GM18498 (cell line): ENCODE measurements at regions not wholly inside any gene's neighbourhood (a gene's known extent, or its start where the extent isn't known, plus 50 kb on each side); places are given as distances from the start of the nearest gene placed in this dataset.
"Not testable (repeated sequence)": the region's sequence is repeated elsewhere in the genome, so short reads cannot be mapped to it uniquely, and the experiment has no call there.

Source experiments
- ATAC-seq: cut with Tn5 transposase; IDR thresholded peaks from one replicate; pipeline ENCODE4 v1.9.1; 2021; ENCODE audit warnings: mild to moderate bottlenecking, moderate library complexity; ENCODE audit not compliant: unreplicated experiment

DNA sequence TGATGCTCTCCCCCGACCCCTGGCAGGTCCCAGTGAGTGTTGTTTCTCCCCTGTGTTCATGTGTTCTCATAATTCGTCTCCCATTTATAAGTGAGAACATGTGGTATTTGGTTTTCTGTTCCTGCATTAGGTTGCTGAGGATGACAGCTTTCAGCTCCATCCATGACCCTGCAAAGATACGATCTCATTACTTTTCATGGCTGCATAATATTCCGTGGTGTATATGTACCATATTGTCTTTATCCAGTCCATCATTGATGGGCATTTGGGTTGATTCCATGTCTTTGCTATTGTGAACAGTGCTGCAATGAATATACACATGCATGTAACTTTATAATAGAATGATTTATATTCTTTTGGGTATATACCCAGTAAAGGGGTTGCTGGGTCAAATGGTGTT is 321.5 kb downstream of the EMP1 start:
- ATAC-seq, result not testable (repeated sequence)

DNA sequence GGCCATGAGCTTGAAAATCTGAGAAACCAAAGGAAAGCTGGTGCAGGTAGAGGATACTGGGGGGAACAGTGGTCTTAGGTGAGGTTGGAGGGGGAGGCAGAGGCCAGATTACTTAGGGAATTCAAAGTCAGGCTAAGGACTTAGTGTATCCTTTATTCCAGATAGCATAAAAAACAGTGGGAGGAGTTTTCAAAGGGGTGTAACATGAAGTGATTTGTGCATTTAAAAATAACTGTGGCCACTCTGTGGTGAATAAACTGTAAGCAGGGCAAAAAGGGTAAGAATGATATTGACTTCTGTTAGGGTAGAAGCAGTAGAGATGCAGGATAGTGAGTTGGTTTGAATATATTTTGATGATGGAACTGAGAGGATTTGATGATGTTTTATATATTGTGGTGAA is 313.2 kb downstream of the EMP1 start:
- ATAC-seq, result no peak

DNA sequence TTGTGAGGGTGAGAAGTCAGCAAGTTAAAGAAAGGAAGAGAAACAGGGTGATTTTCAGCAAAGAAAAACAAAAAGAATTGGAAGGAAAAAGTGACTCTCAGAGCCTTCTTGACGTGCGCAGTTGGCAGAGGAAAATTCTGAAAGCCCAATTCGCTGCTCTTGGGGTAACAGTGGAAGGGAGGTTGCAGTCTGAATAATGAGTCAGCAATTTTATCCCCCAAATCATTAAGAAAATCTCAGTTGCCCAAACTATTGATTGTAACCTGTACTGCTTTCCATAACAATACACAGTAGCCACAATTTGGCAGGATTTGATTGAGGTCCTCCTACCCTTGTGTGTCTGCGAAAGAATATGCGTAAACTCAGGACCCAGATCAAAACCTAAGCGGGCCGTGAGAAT is 309.1 kb downstream of the EMP1 start:
- no peak for ATAC-seq

DNA sequence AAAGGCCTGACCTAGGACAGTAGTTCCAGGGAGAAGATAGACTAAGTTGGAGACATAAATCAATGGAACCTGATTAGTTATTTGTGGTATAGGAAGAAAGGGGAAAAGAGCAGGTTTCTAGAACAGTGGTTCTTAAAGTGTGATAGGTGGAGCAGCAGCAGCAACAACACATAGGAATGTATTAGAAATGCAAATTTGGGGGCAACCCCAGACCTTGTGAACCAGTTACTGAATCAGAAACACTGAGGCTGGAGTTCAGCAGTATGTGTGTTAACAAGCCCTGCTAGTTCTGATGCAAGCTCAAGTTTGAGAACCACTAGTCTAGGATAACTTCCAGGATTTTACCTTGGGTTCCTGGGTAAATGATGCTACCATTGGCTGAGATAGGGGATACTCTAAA is 308.7 kb downstream of the EMP1 start:
- no peak for ATAC-seq

DNA sequence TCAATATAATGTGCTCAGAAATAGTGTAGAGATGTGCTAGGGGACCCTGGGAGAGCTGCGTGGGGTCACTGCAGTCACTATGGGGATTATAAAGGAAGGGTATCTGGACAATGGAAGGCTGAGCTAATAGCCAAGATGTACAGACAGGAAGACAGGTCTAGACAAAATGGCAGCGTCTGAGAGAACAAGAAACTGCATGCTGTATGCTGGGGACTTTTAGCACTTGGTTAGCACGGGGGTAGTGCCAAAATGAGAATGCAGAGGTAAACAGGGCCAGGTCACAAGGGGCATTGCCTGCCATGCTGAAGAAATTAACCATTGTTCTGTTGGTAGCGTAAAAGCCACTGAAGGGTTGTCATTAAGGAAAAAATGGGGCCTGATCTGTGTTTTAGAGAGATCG is 308.2 kb downstream of the EMP1 start:
- ATAC-seq, result no peak

DNA sequence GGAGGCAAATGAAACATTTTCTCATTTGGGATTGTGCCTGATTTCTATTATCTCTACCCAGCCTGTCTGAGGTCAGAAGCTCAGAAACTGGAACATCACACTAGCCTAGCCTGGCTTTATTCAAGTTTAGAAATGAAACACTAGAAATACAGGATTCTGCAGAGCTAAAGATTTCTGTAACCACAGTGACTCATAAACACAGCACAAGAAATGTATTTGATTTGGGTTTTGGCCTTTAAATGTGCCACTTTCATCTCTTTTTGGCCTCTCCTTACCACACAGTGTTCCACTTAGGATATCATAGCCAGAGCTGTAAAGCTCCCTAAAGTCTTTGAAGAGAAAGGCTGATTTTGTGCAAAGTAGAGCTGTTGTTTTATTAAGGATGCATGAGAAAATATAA is 307.5 kb downstream of the EMP1 start:
- no peak for ATAC-seq

DNA sequence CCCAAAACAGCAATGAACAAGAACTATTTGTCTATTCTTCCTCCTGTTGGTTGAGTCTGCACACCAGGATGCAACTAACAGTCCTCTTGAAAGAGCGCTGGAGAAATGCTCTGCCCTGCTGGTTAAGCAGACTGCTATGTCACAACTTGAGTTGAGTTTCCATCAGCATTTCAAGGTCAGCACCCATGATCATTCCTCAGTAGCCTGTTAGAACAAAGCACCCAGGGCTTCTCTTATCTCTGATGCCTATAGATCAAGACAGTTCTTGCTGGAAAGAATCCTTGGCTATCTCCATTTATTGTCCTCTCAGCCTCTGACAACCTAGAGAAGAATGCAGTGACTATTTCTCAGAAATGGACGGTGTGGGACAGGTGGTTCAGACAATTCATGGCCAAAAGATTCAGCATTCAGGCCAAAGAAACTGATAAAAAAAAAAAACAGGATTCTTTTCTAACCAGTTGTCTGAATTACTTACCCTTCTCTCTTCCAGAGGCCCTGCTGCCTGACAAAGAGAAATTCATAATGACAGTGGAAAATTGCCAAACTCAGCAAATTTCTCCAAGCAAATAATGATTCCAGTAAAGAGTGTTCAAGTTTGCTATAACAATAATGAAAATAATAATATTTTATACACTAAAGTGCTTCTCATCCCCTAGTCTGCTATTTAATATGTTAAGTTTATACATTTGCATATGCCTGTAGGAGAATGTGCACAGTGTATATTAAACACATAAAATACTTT is 306.7 kb downstream of the EMP1 start:
- no peak for ATAC-seq

DNA sequence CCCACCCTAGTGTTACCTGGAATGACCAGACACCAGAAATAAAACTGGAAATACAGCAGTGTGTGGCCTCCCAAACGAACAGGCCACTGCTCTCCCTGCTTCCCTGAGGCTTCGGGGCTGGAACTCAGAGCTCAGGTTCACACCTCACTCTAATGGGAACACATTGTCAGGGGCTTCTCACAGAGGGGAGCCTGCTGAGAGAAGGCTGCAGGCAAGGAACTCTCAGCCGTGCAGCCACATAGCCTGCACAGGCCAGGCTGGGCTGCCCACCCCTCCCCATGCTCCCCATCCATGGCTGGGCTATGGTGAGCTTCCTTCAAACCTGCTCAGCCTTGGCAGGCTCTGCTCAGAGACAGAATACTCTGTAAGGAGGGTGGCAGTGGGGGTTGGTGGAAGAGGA is 302.5 kb downstream of the EMP1 start:
- no peak for ATAC-seq

DNA sequence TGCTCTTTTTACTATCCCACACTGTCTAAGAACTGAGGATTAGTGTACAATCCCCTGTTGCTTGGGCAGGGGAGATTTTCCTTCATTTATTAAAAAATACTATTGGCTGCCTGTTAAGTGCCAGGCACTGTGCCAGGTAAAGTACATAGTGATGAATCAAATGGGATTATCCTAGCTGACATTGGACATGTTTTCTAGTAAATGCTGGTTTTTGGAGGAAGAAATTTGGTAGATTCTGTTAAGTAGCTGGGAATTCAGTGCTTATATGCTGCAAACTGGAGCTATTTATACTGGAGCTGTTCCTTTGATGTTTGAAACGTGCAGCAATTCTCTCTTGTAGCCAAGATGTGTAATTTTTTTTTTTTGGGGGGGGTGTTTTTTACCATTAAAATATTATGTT is 299.6 kb downstream of the EMP1 start:
- no peak for ATAC-seq

DNA sequence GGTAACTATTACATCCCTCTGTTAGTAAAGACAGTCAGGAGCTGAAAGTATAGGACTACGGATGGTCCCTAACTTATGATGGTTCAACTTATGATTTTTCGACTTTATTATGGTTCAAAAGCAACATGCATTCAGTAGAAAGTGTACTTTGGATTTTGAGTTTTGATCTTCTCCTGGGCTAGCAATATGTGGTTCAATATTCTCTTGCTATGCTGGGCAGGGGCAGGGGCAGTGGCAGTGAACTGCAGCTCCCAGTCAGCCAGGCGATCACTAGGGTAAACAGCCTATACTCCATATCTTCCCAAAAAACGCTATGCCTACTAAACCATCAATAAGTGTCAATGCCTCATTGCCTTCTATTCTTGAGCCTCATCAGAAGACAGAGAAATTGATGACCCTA is 292.7 kb downstream of the EMP1 start:
- no peak for ATAC-seq

DNA sequence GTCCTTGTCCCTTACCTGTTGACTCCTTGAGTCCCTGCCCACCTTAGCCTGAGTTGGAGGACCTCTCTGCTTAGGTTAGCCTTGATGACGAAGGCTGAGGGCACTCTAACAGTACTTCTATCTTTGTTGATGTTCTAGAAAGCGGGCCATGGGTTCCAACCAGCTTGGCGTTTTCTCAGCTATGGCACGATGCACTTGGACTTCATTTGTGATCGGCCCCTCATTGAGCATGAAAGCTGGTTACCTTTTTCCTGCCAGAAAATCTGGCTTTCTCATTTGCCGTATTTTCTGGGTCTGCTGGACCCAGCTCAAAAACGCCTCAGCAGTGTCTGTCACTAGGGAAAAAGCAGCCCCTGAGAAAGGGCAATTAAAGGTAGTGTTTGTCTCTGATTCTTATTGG is 290.8 kb downstream of the EMP1 start:
- no peak for ATAC-seq

DNA sequence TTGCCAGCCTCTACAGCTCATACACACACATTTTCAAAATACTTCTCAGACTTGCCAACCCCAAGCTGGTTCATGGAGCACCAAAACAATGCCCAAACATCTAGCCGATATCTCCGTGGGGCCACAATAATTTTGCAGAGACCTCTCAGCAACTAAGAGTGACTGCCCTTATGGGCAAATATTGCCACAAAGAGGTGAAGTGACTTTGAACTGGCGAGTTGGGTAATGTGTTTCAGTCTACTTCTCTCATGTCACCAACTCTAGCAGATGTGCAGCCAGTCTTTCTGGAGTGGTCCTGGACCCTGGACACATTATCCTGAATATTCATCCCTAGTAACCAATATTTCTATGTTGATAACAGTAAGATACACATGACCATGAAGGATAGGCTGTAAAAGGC is 290.3 kb downstream of the EMP1 start:
- no peak for ATAC-seq

DNA sequence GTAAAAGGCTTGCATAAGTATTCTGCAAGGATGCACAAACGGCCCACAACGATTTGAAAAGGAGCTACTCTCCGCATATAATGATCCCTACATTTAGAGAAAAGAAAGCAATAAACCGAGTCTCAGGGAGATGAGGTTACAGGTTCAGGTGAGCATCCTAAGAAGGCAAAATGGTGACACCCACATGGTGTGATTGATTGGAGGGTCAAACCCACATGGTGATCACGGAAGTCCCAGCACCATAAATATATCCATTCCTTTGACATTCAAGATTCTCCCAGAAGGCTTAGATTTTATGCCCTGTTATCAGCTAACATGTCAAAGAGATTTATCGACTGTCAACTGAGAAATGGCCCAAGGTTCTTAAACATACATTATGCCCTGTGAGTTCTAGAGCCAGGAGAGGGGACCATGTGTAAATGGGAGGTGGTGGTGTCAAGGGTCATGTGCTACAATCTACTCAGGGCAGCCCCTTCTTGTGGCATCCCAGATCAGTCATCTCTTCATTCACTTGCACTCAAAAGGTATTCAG is 282.2 kb downstream of the EMP1 start:
- ATAC-seq, result no peak

DNA sequence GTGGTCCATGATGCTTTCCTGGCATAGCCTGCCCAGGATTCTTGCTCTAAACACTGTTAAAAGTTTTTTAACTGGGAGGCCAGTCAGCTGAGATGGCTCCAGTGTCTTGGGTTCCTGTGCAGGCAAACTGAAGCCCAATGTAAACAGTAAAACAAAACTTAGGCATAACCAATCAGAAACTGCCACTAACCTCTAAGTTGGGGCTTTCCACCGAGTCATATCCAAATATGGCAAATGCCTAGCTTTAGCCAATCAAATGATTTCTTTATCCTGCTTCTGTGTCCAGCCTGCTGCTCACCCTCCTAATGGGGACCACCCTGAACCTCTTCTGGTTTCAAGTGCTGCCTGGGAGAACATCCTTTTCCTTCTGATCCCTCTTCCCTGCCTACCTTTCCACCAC is 277.9 kb downstream of the EMP1 start:
- ATAC-seq, result no peak

DNA sequence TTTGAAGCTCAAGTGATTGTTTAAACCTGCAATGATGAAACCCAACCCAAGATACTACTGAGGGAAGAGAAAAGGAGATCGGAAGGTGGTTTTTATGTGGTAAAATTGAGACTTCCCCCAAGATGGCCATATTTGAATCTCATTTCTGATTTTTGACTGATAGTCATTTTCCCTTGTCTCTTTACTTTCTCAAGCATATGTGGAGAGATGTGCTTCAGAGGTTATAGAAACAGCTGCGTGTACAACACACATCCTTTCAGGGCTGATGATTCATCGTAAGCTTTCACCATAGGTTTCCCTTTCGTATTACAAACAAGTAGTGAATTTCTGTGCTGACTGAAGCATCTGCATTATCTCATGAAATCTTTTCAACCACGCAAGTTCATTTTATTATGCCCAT is 276.2 kb downstream of the EMP1 start:
- ATAC-seq, result peak; percentile 98

DNA sequence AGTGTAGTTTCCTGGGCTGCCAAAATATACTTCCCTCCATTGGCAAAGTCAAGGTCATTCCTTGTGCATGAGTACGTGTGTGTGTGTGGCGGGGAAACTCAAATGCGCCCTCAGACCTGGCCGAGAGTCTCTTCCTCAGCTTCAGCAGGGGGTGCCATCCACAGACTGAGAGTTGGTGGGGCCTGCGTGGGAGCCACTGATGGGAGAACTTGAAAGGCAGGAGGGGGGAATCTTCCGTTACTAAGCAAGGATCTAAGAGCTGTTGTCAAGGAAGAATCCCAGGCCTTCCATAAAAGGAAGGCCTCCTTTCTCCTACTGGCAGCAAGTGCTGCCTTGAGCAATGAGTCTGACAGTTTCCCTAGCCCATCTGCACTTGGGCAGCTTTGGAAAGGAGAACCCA is 274.9 kb downstream of the EMP1 start:
- no peak for ATAC-seq

DNA sequence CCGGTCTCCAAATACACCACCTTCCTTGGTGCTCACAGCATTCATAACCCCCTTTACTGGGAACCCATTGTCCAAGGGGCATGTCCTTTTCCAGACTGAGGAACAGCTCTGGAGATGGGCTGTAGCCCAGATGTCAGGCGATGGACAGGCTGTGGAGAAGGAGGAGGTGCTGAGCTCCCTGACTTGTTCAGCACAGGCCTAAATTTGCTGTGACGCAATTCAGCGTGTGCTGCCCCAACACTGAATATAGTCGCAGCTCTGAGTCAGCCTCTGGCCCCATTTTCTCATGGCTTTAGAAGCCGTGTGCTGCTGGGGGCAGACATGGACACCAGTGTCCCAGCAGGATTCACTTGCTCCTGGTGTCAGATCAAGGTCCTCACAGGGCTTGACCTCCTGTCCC is 269.1 kb downstream of the EMP1 start:
- ATAC-seq, result no peak

DNA sequence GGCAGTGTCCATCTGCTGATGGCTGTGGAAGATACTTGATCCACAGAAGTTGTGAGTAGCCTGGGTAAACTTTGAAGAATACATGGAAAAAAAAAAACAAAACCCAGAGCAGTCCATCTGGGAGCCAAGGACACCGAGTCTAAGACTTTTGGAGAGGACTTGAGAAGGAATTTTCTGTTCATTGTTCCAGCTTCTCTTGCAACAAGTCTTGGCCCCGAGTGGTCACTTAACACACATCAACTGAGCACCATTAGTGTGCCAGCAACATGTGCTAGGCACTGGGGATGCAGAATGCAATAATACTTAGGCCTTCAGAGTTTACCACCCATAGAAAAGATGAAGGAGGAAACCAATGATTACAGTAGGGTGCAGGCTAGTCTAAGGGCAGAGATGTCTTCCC is 266.7 kb downstream of the EMP1 start:
- no peak for ATAC-seq

DNA sequence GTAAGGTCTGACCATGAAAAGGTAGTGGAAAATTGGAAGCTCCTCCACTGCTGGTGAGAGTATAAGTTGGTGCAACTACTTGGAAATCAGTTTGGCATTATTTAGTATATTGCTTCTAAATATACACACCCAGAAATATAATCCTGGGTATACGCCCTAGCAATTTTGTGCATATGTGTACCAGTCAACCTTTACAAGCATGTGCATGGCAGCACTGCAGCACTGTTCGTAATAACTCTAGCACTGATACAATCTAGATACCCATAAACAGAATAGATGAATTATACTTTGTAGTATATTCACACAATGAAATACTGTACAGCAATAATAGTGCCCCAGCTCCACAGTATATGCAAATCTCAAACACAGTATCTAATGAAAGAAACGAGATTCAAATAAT is 265.9 kb downstream of the EMP1 start:
- no peak for ATAC-seq

DNA sequence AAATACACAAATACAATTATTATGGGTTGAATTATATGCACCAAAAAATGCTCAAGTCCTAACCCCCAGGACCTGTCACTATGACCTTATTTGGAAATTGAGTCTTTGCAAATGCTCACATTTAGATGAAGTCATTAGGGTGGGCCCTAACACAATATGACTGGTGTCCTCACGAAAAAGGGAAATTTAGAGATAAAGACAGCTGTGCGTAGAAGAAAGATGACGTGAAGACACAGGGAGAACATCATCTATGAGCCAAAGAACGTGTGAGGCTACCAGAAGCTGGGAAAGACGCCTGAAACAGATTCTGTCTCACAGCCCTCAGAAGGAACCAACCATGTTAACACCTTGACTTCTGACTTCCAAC is 259.2 kb downstream of the EMP1 start:
- no peak for ATAC-seq

DNA sequence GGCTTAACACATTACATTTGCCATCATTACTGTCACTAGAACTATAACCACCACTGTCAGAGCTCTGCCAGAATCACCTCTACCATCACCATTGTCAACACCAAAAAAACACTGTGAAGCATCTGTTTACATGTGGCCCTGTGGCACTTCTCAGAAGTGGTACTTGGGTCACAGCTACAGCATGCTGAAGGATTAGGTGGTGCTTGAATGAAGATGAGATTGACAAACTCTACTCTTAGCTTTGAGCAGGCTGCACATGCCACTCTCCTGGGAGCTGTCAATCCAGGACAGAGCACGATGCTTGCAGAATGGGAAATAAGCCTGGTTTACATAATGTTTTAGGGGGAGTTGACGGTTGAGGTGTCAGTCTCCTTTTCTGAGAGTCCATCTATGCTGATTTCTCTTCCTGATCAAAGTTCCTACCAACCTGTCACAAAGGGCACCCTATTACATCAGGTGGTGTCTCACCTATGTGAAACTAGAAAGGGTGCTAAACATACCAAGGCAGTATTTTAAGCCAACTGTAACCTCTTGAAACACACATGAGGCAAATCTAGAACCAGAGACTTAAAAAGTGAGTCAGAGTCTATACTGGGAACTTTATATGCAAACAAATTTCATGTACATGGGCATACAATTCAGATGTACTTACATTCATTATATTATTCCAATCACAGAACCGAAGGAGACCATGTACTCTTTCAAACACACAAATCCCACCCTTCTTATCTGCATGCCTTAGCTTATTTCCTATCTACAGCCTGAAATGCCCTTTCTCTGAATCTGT is 258.7 kb downstream of the EMP1 start:
- ATAC-seq, result no peak

DNA sequence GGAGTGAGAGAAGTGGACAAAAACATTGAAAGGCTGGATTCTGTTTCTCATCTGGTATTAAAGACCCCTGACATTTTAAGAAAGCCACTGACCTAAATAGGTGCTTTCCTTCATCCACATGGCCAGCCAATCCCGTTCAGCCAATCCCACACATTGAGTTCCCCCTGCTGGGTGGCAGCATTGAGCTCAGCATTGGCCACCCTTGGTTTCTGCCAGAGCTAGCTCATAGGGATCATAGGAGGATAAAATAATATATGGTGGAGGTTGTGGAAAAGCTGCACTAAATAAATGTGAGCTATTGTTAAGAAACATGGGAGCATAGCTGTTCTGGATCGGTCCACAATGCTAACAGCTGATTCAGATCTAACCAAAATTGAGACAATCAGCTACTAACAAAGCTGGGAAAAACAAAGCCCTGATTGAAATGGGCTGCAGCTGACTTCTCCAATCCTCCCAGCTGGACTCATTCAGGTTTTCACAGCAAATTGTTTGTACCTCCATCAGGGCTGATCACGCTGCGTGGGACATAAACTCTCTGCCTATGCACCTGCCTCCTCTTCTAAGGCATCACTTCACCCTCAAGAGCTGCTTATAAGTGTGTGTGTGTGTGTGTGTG is 256.5 kb downstream of the EMP1 start:
- no peak for ATAC-seq
